HUES48 (cell line): ENCODE measurements at regions not wholly inside any gene's neighbourhood (a gene's known extent, or its start where the extent isn't known, plus 50 kb on each side); places are given as distances from the start of the nearest gene placed in this dataset.

Experiments
- H3K27ac ChIP-seq: one replicate; pipeline ENCODE4 v1.7.0; 2013; ENCODE audit warnings: low read depth, low read length, inconsistent platforms
- H3K27me3 ChIP-seq: 2 replicates; pipeline ENCODE4 v1.6.1; 2013; ENCODE audit warnings: mild to moderate bottlenecking, low read length; ENCODE audit not compliant: control insufficient read depth, insufficient read depth
- H3K36me3 ChIP-seq: 2 replicates; pipeline ENCODE4 v1.6.1; 2013; ENCODE audit warnings: low read length; ENCODE audit not compliant: control insufficient read depth, insufficient read depth
- H3K4me1 ChIP-seq: 2 replicates; pipeline ENCODE4 v1.6.1; 2013; ENCODE audit warnings: mild to moderate bottlenecking, low read length; ENCODE audit not compliant: control insufficient read depth, insufficient read depth
- H3K4me3 ChIP-seq: 2 replicates; pipeline ENCODE4 v1.5.1; 2013; ENCODE audit warnings: mild to moderate bottlenecking, low read depth, low read length
- H3K9ac ChIP-seq: 2 replicates; pipeline ENCODE4 v1.6.1; 2013; ENCODE audit warnings: mild to moderate bottlenecking, low read depth, low read length, moderate library complexity
- H3K9me3 ChIP-seq: 2 replicates; pipeline ENCODE4 v1.6.1; 2013; ENCODE audit warnings: low read length; ENCODE audit not compliant: control insufficient read depth, insufficient read depth

- H3K4me1 ChIP-seq: peaks cover 52% of the 10 kb centered on the region
Observed at GRCh38 chr2:41937464-41937906, 110.3 kb upstream of the PKDCC start.

GRCh38 chr2:41937921-41938708 is 109.7 kb upstream of the PKDCC start:
- Histone ChIP-seq H3K27ac (peak overlapping the region; percentile 86), H3K27me3 (no peaks in the 10 kb centered on the region), H3K9ac (peak overlapping the region; percentile 8; the same call in 1 of the 2 replicates), H3K9me3 (no peaks in the 10 kb centered on the region), H3K4me1 (peaks cover 52% of the 10 kb centered on the region), H3K4me3 (0 out of 2 replicates have a peak overlapping the region, but pooled peaks have one; percentile 7), H3K36me3 (no peaks in the 10 kb centered on the region)

More at GRCh38 chr2:41937464-41937906, 110.3 kb upstream of the PKDCC start:
- no peaks in the 10 kb centered on the region for H3K36me3 ChIP-seq
- H3K4me3 ChIP-seq: no peak overlapping the region
- no peaks in the 10 kb centered on the region for H3K9me3 ChIP-seq
- peak overlapping the region; percentile 8; the same call in 1 of the 2 replicates for H3K9ac ChIP-seq
- H3K27me3 ChIP-seq: no peaks in the 10 kb centered on the region
- peak overlapping the region; percentile 86 for H3K27ac ChIP-seq

- Histone ChIP-seq H3K4me3 (no peak overlapping the region), H3K36me3 (no peaks in the 10 kb centered on the region), H3K9ac (no peak overlapping the region; the same call in 1 of the 2 replicates), H3K27me3 (no peaks in the 10 kb centered on the region), H3K9me3 (no peaks in the 10 kb centered on the region), H3K4me1 (peaks cover 48% of the 10 kb centered on the region), H3K27ac (peak overlapping the region; percentile 85)
Observed at GRCh38 chr2:41940060-41940744, 107.6 kb upstream of the PKDCC start.

- H3K4me3 ChIP-seq: no peak overlapping the region
- no peaks in the 10 kb centered on the region; the same call in 1 of the 2 replicates for H3K9me3 ChIP-seq
- H3K9ac ChIP-seq: no peak overlapping the region
- H3K4me1 ChIP-seq: peaks cover 48% of the 10 kb centered on the region
- H3K27ac ChIP-seq: peak overlapping the region; percentile 85
- no peaks in the 10 kb centered on the region; the same call in 1 of the 2 replicates for H3K27me3 ChIP-seq
- H3K36me3 ChIP-seq: no peaks in the 10 kb centered on the region
Observed at GRCh38 chr2:41940745-41941063, 107.1 kb upstream of the PKDCC start.

GRCh38 chr2:41941831-41942230 is 106.0 kb upstream of the PKDCC start:
- H3K4me1 ChIP-seq: peaks cover 43% of the 10 kb centered on the region
- H3K36me3 ChIP-seq: no peaks in the 10 kb centered on the region
- no peak overlapping the region for H3K9ac ChIP-seq
- no peak overlapping the region for H3K4me3 ChIP-seq
- H3K27ac ChIP-seq: no peak overlapping the region
- H3K9me3 ChIP-seq: no peaks in the 10 kb centered on the region; the same call in 1 of the 2 replicates
- H3K27me3 ChIP-seq: no peaks in the 10 kb centered on the region; the same call in 1 of the 2 replicates

- H3K9me3 ChIP-seq: no peaks in the 10 kb centered on the region; the same call in 1 of the 2 replicates
- H3K27me3 ChIP-seq: no peaks in the 10 kb centered on the region; the same call in 1 of the 2 replicates
- no peaks in the 10 kb centered on the region for H3K36me3 ChIP-seq
- peaks cover 41% of the 10 kb centered on the region for H3K4me1 ChIP-seq
- H3K4me3 ChIP-seq: no peak overlapping the region
- no peak overlapping the region for H3K27ac ChIP-seq
- no peak overlapping the region for H3K9ac ChIP-seq
Observed at GRCh38 chr2:41942278-41942677, 105.5 kb upstream of the PKDCC start.

GRCh38 chr2:41943159-41943558 is 104.7 kb upstream of the PKDCC start:
- H3K9ac ChIP-seq: no peak overlapping the region
- H3K9me3 ChIP-seq: no peaks in the 10 kb centered on the region; the same call in 1 of the 2 replicates
- no peaks in the 10 kb centered on the region; the same call in 1 of the 2 replicates for H3K27me3 ChIP-seq
- no peak overlapping the region for H3K27ac ChIP-seq
- no peak overlapping the region for H3K4me3 ChIP-seq
- peaks cover 41% of the 10 kb centered on the region for H3K4me1 ChIP-seq
- H3K36me3 ChIP-seq: no peaks in the 10 kb centered on the region

- no peaks in the 10 kb centered on the region; the same call in 1 of the 2 replicates for H3K27me3 ChIP-seq
- H3K9me3 ChIP-seq: no peaks in the 10 kb centered on the region; the same call in 1 of the 2 replicates
- no peak overlapping the region for H3K9ac ChIP-seq
- H3K4me1 ChIP-seq: peaks cover 40% of the 10 kb centered on the region
- no peaks in the 10 kb centered on the region for H3K36me3 ChIP-seq
- H3K27ac ChIP-seq: no peak overlapping the region
- no peak overlapping the region for H3K4me3 ChIP-seq
Observed at GRCh38 chr2:41944220-41944880, 103.5 kb upstream of the PKDCC start.

- H3K36me3 ChIP-seq: no peaks in the 10 kb centered on the region
- peak overlapping the region; percentile 38 for H3K9ac ChIP-seq
- H3K27ac ChIP-seq: peak overlapping the region; percentile 92
- peak overlapping the region; percentile 23; the same call in 1 of the 2 replicates for H3K4me3 ChIP-seq
- H3K4me1 ChIP-seq: peaks cover 41% of the 10 kb centered on the region
- no peaks in the 10 kb centered on the region; the same call in 1 of the 2 replicates for H3K9me3 ChIP-seq
- H3K27me3 ChIP-seq: no peaks in the 10 kb centered on the region; the same call in 1 of the 2 replicates
Observed at GRCh38 chr2:41947701-41948396, 100.0 kb upstream of the PKDCC start.

GRCh38 chr2:41948397-41948763 is 99.4 kb upstream of the PKDCC start:
- Histone ChIP-seq H3K4me3 (peak overlapping the region; percentile 23; the same call in 1 of the 2 replicates), H3K27me3 (no peaks in the 10 kb centered on the region; the same call in 1 of the 2 replicates), H3K4me1 (peaks cover 41% of the 10 kb centered on the region), H3K9me3 (no peaks in the 10 kb centered on the region; the same call in 1 of the 2 replicates), H3K9ac (peak overlapping the region; percentile 38), H3K27ac (peak overlapping the region; percentile 92), H3K36me3 (no peaks in the 10 kb centered on the region)
